ENCODE measurements at regions not wholly inside any gene's neighbourhood (a gene's known extent, or its start where the extent isn't known, plus 50 kb on each side); places are given as distances from the start of the nearest gene placed in this dataset.

DNA sequence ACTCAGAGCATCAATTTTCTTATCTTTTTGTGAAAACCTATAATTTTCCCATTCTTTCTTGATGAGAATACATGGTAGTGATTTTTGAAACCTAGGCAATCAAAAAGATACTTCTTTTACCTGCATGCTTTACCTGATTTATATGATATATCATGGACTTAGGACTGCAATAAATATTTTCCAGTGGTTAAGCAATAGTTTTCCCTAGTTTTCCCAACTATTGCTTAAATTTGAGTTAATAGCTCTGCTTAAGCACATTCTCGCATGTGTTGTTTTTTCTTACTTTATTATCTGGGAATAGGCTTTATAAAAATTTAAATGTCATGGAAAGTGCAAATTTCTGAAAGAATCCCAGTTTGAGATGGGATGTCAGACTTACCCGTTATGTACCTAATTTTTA lies 465.1 kb upstream of the BCHE start:
- TF ChIP-seq POLR2AphosphoS5 (IDR thresholded peaks at IDR 0.05): no peak
- TF ChIP-seq, protein P1, sequence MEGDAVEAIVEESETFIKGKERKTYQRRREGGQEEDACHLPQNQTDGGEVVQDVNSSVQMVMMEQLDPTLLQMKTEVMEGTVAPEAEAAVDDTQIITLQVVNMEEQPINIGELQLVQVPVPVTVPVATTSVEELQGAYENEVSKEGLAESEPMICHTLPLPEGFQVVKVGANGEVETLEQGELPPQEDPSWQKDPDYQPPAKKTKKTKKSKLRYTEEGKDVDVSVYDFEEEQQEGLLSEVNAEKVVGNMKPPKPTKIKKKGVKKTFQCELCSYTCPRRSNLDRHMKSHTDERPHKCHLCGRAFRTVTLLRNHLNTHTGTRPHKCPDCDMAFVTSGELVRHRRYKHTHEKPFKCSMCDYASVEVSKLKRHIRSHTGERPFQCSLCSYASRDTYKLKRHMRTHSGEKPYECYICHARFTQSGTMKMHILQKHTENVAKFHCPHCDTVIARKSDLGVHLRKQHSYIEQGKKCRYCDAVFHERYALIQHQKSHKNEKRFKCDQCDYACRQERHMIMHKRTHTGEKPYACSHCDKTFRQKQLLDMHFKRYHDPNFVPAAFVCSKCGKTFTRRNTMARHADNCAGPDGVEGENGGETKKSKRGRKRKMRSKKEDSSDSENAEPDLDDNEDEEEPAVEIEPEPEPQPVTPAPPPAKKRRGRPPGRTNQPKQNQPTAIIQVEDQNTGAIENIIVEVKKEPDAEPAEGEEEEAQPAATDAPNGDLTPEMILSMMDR (IDR thresholded peaks at IDR 0.05): no peak

Measured in breast epithelium (tissue), 3 donors.